K562 (cell line): ENCODE measurements at regions not wholly inside any gene's neighbourhood (a gene's known extent, or its start where the extent isn't known, plus 50 kb on each side); places are given as distances from the start of the nearest gene placed in this dataset.

Source experiments
- AFF1 ChIP-seq, 2 experiments: fragments of 450-650 bp; IDR thresholded peaks; 2 replicates each; pipeline ENCODE4 v1.6.1; 2018; ENCODE audit warnings: mild to moderate bottlenecking in 2 of 2, low read depth in 1 of 2; ENCODE audit not compliant: partially characterized antibody in 2 of 2
- ARID2 ChIP-seq: fragments of 450-650 bp; IDR thresholded peaks from 2 replicates; pipeline ENCODE4 v1.6.1; 2017; ENCODE audit warnings: antibody characterized with exemption, mild to moderate bottlenecking
- ATF3 ChIP-seq, 2 experiments: fragments of 450-650 bp in 1 of 2; sonication (generic) in 1 of 2; formaldehyde crosslinking in 1 of 2; IDR thresholded peaks in 1 of 2; conservative IDR thresholded peaks in 1 of 2; 2 replicates each; pipeline versions ENCODE4 v1.6.1 to v1.8.1; 2016 to 2023; ENCODE audit warnings: mild to moderate bottlenecking in 2 of 2, moderate library complexity in 2 of 2, inconsistent platforms in 1 of 2, missing genetic modification reagents in 1 of 2
- CHD1 ChIP-seq: fragments of 200-600 bp; sonication (generic); IDR thresholded peaks from one replicate; pipeline ENCODE4 v1.6.1; 2012; ENCODE audit warnings: mild to moderate bottlenecking, moderate library complexity, low read length, inconsistent platforms
- ELK3 ChIP-seq: fragments of 450-650 bp; formaldehyde crosslinking; IDR thresholded peaks from 2 replicates; pipeline ENCODE4 v1.4.0; 2020; ENCODE audit warnings: mild to moderate bottlenecking
- ETV5 ChIP-seq: sonication (generic); formaldehyde crosslinking; IDR thresholded peaks from 2 replicates; pipeline ENCODE4 v1.4.0; 2020; ENCODE audit warnings: low read depth, mild to moderate bottlenecking, missing genetic modification reagents
- GTF2E2 ChIP-seq: fragments of 200-800 bp; sonication (Bioruptor generic); IDR thresholded peaks from 2 replicates; pipeline ENCODE4 v1.6.1; 2016; ENCODE audit warnings: missing genetic modification characterization, missing compliant biosample characterization
- HLTF ChIP-seq: fragments of 450-650 bp; IDR thresholded peaks from 2 replicates; pipeline ENCODE4 v1.6.1; 2016
- KLF1 ChIP-seq: fragments of 450-650 bp; IDR thresholded peaks from 2 replicates; pipeline ENCODE4 v1.6.1; 2016; ENCODE audit warnings: missing genetic modification characterization, missing compliant biosample characterization
- MAX ChIP-seq: sonication (generic); formaldehyde crosslinking; IDR thresholded peaks from 2 replicates; pipeline ENCODE4 v1.9.0; 2022; ENCODE audit warnings: mild to moderate bottlenecking, missing genetic modification reagents
- NCOA2 ChIP-seq, 2 experiments: fragments of 450-650 bp; IDR thresholded peaks; 2 replicates each; pipeline ENCODE4 v1.6.1; 2018; ENCODE audit warnings: mild to moderate bottlenecking in 2 of 2, moderate library complexity in 1 of 2; ENCODE audit not compliant: partially characterized antibody in 2 of 2
- SAFB ChIP-seq: fragments of 200-400 bp; formaldehyde crosslinking; IDR thresholded peaks from 2 replicates; pipeline ENCODE4 v1.6.1; 2017; ENCODE audit warnings: low read depth, low read length, borderline replicate concordance
- SIN3B ChIP-seq: fragments of 450-650 bp; IDR thresholded peaks from 2 replicates; pipeline ENCODE4 v1.6.1; 2017; ENCODE audit warnings: low read depth, mild to moderate bottlenecking, moderate library complexity
- TCF7L2 ChIP-seq: fragments of 150-350 bp; IDR thresholded peaks from 2 replicates; pipeline ENCODE4 v1.6.1; 2016; ENCODE audit warnings: low read depth, mild to moderate bottlenecking, low read length, moderate library complexity
- TFAM ChIP-seq: fragments of 250-450 bp; sonication (Bioruptor Pico); conservative IDR thresholded peaks from 2 replicates; pipeline ENCODE4 v1.5.0; 2021; ENCODE audit warnings: mild to moderate bottlenecking, moderate library complexity
- TSC22D4 ChIP-seq: fragments of 450-650 bp; IDR thresholded peaks from 2 replicates; pipeline ENCODE4 v1.6.1; 2016; ENCODE audit warnings: missing genetic modification characterization, missing biosample characterization, control low read depth
- UBTF ChIP-seq, 2 experiments: IDR thresholded peaks; 2 replicates each; pipeline ENCODE4 v1.6.1; 2012; ENCODE audit warnings: improper control_type of control experiment in 2 of 2, low read depth in 2 of 2, low read length in 2 of 2, borderline replicate concordance in 1 of 2
- ZC3H8 ChIP-seq: fragments of 450-650 bp; IDR thresholded peaks from 2 replicates; pipeline ENCODE4 v1.6.1; 2017
- ZNF239 ChIP-seq: fragments of 250-450 bp; sonication (Bioruptor Pico); IDR thresholded peaks from 2 replicates; pipeline ENCODE4 v1.4.0; 2020; ENCODE audit warnings: mild to moderate bottlenecking
- ZNF324 ChIP-seq: fragments of 250-450 bp; sonication (Bioruptor Pico); IDR thresholded peaks from 2 replicates; pipeline ENCODE4 v1.4.0; 2020; ENCODE audit warnings: mild to moderate bottlenecking

GRCh38 chr17:79400989-79401703 is 209.7 kb downstream of the RBFOX3 start (continued):
- TF ChIP-seq ELK3 (CRISPR knock-in tag), result no peak
- no peak for TF ChIP-seq AFF1 (IDR thresholded peaks at IDR 0.05; ENCODE audit: low read depth in 1 of 2, partially characterized antibody in 2 of 2)
- no peak for TF ChIP-seq ZNF324 (CRISPR knock-in tag)
- no peak for TF ChIP-seq ZNF239 (CRISPR knock-in tag)
- no peak for TF ChIP-seq ARID2
- no peak for TF ChIP-seq TCF7L2
- TF ChIP-seq UBTF (IDR thresholded peaks at IDR 0.05; ENCODE audit: borderline replicate concordance in 1 of 2, low read depth in 2 of 2, low read length in 2 of 2), result no peak
- TF ChIP-seq KLF1 (tag), result no peak
- no peak for TF ChIP-seq TSC22D4
- TF ChIP-seq SIN3B, result no peak
- no peak for TF ChIP-seq MAX (CRISPR knock-in tag)
- no peak for TF ChIP-seq TFAM (CRISPR knock-in tag)
- no peak for TF ChIP-seq ZC3H8
- no peak for TF ChIP-seq SAFB
- TF ChIP-seq NCOA2 (IDR thresholded peaks at IDR 0.05; ENCODE audit: partially characterized antibody in 2 of 2), result no peak
- no peak for TF ChIP-seq ATF3 (IDR thresholded peaks at IDR 0.05)
- TF ChIP-seq ATF3 (CRISPR knock-in tag; conservative IDR thresholded peaks at IDR 0.05), result no peak
- no peak for TF ChIP-seq ETV5 (CRISPR knock-in tag)
- no peak for TF ChIP-seq HLTF
- TF ChIP-seq CHD1, result no peak
- TF ChIP-seq GTF2E2 (tag), result no peak
